NCI-H146 treated with DMSO at 0.1 percent for 48 hours (cell line): ENCODE measurements at regions not wholly inside any gene's neighbourhood (a gene's known extent, or its start where the extent isn't known, plus 50 kb on each side); places are given as distances from the start of the nearest gene placed in this dataset.
"Not testable (repeated sequence)": the region's sequence is repeated elsewhere in the genome, so short reads cannot be mapped to it uniquely, and the experiment has no call there.

Source experiments
- DNase-seq: peaks from one replicate; lab custom pipeline; 2025; ENCODE audit not compliant: unreplicated experiment; lab: John Stamatoyannopoulos, UW

- DNase-seq, result no peak
Observed at GRCh38 chr6:103107985-103108384, 1714.5 kb downstream of the GRIK2 start.

DNA sequence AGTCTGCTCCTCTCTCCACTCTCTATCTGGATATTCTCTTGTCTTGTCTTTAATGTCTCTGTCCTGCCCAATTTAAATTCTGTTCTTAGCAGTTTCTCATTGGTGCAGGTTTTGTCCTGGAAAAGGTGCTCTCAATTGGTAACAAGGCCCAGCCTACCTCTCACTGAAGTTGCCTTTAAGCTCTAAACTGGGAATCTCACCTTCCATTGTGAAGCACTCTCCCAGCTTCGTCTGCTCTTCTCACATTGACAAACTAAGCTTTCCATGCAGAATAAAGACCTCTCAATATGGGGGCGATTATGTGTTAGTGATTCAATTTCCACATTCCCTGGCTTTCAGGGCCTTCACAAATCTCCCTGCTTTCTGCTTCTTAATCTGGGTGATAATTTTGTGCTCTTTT, 1712.2 kb downstream of the GRIK2 start:
- no peak for DNase-seq

DNA sequence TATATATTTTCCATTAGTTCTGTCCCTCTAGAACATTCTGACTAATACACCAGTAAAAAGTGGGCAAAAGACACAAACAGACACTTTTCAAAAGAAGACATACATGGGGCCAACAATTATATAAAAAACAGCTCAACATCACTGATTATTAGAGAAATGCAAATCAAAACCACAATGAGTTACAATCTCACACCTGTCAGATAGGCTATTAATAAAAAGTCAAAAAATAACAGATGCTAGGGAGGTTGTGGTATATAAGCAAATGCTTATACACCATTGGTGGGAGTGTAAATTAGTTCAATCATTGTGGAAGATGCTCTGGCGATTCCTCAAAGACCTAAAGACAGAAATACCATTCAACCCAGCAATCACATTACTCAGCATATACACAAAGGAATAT, 1707.8 kb downstream of the GRIK2 start:
- DNase-seq, result no peak

GRCh38 chr6:103092414-103092813, 1698.9 kb downstream of the GRIK2 start:
- DNase-seq, result not testable (repeated sequence)

DNA sequence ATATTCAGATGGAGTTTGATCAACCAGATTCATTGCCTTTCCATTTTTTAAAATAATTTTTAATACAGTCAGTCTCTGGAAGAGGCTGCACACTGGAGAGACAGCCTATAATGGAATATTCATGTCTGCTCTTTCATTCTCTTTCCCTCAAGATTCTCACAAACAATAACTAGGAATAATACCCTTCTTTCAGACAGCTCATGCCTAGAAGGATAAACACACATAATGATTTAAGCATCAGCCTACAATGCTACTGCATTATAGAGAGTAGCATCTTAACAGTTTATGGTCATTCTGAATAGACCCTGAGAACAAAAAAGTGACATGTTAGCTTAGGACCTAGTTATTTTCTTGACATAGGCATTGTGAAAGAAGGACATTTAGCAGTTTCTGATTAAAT, 1692.3 kb downstream of the GRIK2 start:
- DNase-seq, result no peak

DNA sequence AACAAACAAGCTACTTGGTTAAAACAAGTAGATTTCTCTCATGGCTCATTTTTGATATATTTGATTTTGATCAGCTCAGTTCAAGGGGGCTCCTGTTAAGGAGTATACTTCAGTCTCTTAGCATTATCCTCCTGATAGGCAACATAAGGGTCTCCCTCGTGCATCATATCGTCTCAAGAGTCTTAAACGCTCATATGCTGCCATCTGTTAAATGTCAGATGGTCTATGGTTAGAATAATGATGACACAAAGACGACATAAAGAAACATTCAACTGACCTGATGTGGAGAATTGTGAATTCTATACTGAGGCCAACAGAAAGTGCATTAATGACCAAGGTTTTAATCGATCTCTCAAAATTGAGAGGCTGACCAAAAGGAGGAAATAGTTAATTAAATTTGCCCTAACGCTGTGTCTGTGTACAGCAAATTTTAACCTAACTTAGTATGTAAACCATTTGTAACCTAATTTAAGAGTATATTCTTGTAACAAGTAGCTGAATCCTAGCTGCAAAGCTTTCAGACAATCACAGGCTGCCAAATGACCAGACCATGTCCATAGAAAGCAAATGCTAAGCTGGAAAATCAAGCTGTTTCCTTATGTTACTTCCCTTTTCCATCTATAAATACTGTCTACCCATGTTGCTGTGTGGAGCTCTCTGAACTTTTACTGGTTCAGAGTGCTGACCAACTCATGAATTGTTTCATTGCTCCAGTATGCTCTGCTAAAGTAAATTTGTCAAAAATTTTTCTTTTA, 1688.5 kb downstream of the GRIK2 start:
- DNase-seq, result no peak

- no peak for DNase-seq
Observed at GRCh38 chr6:103081126-103081525, 1687.6 kb downstream of the GRIK2 start.

DNA sequence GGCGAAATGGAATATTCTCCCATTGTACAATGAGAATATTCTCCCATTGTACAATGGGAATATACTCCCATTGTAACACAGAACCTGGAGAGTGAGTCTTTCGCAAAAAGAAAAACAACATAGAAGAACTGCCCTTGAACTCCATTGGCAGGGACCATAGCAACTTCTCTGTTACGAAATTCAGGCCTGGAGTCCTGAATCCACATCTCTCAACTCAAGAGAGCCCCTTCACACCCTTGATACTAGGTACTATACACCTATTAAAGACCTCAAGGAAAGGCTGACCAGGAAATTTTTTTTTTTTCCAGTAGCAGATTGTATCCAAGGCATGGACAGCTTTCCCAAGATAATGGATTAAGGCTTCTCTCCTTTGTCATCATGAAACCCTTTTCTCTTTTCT, 1687.0 kb downstream of the GRIK2 start:
- no peak for DNase-seq

GRCh38 chr6:103079867-103080266, 1686.4 kb downstream of the GRIK2 start:
- no peak for DNase-seq

- no peak for DNase-seq
Observed at GRCh38 chr6:103062136-103062535, 1668.6 kb downstream of the GRIK2 start.

GRCh38 chr6:103047567-103047966, 1654.1 kb downstream of the GRIK2 start:
- no peak for DNase-seq

DNA sequence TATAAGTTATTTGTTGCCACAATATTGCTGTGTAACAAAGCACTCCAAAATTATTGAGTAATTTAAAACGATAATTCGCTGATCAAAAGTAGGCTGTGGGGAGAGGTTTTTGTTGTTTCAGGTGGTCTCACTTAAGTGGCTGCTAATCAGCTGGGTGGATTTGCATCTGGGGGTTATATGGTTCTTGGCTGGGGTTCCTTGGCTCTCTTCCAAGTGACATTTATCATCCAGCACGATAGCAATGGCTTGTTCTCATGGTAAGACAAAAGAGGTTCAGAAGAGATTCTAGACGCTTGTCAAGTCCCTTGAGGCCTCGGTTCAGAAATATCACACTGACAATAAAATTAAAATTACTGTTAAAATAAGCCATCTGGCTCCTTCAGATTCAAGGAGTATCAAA, 1648.8 kb downstream of the GRIK2 start:
- DNase-seq, result no peak

GRCh38 chr6:103036846-103037245, 1643.3 kb downstream of the GRIK2 start:
- DNase-seq, result no peak

GRCh38 chr6:103027271-103027931, 1633.9 kb downstream of the GRIK2 start:
- DNase-seq, result no peak

- DNase-seq, result no peak
Observed at GRCh38 chr6:103018426-103018825, 1624.9 kb downstream of the GRIK2 start.

- no peak for DNase-seq
Observed at GRCh38 chr6:103017878-103018277, 1624.4 kb downstream of the GRIK2 start.

- DNase-seq, result no peak
Observed at GRCh38 chr6:103011605-103012004, 1618.1 kb downstream of the GRIK2 start.

DNA sequence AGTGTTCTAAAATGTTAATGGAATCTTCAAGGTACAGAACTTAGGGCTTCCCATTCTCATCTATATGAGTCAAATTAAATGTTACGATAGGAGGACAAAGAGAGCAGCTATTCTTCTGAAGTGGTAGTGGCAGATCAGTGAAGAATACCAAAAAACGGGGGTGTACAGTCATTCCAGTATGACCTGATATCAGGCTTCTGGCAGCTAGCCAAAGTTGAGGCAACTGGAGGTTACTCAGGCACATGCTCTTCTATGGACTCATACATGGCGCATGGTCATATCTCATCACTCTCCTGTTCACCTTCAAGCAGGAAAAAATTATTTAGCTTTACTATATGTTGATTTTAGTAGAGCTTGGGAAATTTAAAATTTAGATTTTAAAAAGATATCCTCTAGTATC, 1608.8 kb downstream of the GRIK2 start:
- DNase-seq, result no peak

DNA sequence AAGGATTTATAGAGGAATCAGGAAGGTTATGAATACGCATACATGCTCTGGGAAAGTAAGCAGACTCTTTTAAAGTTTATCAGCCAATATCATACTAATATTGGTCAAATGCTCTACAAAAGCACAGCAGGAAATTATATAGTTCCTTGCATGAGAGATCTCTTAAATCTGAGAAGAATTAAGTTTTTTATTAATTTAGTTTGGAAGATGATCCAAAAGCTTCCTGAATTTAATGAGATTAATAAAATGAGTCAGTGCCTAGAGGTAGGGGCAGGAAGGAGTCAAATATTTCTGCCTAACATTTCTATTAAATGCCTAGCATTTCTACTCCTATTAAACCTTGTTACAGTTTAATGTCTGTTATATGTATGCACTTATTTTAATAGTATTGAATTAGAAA, 1608.2 kb downstream of the GRIK2 start:
- no peak for DNase-seq

DNA sequence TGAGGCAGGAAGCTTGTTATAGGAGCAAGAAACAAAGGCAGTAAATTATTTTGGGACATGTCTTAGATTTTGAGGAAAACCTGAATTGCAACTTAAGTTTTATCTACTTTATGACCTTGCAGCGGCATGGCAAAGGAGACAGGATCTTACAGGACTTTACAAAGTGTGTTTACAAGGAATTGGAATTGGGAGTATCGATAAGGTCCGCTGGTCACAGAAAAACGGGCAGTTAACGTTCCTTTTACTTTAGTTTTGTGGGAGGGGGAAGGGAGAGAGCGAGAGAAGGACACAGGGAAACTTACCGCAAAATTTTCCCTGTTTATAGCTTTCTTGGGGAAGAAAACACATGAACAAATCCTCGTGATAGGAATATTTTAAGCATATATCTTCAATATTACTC, 1607.2 kb downstream of the GRIK2 start:
- no peak for DNase-seq

- no peak for DNase-seq
Observed at GRCh38 chr6:102995491-102995890, 1602.0 kb downstream of the GRIK2 start.

GRCh38 chr6:102994866-102995265, 1601.4 kb downstream of the GRIK2 start:
- no peak for DNase-seq

- DNase-seq, result no peak
Observed at GRCh38 chr6:102986086-102986485, 1592.6 kb downstream of the GRIK2 start.
